Ectodermal cell (in vitro differentiated cells): ENCODE measurements at regions not wholly inside any gene's neighbourhood (a gene's known extent, or its start where the extent isn't known, plus 50 kb on each side); places are given as distances from the start of the nearest gene placed in this dataset.

Source experiments
- H3K27ac ChIP-seq: 2 replicates; pipeline ENCODE4 v1.7.0; 2013; ENCODE audit warnings: mild to moderate bottlenecking, low read depth, low read length; ENCODE audit not compliant: insufficient read depth, poor library complexity, severe bottlenecking
- H3K27me3 ChIP-seq: 2 replicates; pipeline ENCODE4 v1.7.0; 2013; ENCODE audit warnings: mild to moderate bottlenecking, low read length; ENCODE audit not compliant: insufficient read depth, control insufficient read depth, poor library complexity, severe bottlenecking
- H3K36me3 ChIP-seq: one replicate; pipeline ENCODE4 v1.7.0; 2013; ENCODE audit warnings: low read length; ENCODE audit not compliant: control insufficient read depth, insufficient read depth
- H3K4me1 ChIP-seq: one replicate; pipeline ENCODE4 v1.7.0; 2013; ENCODE audit warnings: low read length; ENCODE audit not compliant: control insufficient read depth, insufficient read depth
- H3K4me3 ChIP-seq: 2 replicates; pipeline ENCODE4 v1.7.0; 2013; ENCODE audit warnings: low read depth, low read length, control low read depth; ENCODE audit not compliant: insufficient read depth
- H3K9me3 ChIP-seq: 2 replicates; pipeline ENCODE4 v1.7.0; 2013; ENCODE audit warnings: mild to moderate bottlenecking, low read length, moderate library complexity; ENCODE audit not compliant: control insufficient read depth
- WGBS, 2 experiments: methylation state at CpG; one replicate each; pipeline ENCODE4 v1.1.7; 2013; ENCODE audit warnings: missing lambda C conversion rate in 2 of 2; 5-methylcytosine and 5-hydroxymethylcytosine counted together

DNA sequence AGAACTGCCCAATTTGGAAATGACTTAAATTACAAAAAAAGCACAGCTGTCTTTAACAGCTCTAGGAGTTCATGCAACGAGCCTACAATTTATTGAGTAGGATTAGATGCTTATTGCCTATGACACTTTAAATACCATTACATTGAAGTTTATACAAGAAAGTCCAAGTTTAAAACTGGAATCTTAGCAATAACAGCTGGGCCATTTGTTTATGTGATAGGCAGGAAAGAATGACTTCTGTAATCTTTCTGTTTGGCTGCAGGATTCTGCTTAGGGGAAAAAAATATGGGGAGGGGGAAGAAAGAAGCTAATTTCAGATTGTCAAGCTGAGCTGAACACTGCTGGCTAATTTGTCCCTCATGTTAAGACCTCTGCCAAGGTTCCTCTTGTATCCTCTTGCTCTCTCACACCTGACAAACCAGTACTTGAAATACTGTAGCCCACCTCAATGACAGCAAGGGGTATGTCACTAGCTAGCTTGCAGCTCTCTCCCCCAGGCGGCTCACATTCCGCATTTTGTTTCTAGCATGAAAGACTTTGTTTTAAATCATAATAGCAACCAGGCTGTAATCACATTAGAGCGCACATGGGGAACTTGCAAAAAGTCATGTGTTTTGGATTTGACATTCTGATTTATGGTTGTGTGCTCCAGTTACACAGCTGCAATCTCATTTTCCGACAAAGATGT, 384.8 kb downstream of the BMP4 start:
- 37 to 62% methylated on average over 3 to 5 of the region's 5 CpGs for WGBS, 2 experiments
- Histone ChIP-seq H3K36me3 (no peaks in the 10 kb centered on the region), H3K4me3 (no peak overlapping the region), H3K27me3 (no peaks in the 10 kb centered on the region), H3K9me3 (peaks cover 2% of the 10 kb centered on the region), H3K4me1 (no peaks in the 10 kb centered on the region), H3K27ac (no peak overlapping the region)

DNA sequence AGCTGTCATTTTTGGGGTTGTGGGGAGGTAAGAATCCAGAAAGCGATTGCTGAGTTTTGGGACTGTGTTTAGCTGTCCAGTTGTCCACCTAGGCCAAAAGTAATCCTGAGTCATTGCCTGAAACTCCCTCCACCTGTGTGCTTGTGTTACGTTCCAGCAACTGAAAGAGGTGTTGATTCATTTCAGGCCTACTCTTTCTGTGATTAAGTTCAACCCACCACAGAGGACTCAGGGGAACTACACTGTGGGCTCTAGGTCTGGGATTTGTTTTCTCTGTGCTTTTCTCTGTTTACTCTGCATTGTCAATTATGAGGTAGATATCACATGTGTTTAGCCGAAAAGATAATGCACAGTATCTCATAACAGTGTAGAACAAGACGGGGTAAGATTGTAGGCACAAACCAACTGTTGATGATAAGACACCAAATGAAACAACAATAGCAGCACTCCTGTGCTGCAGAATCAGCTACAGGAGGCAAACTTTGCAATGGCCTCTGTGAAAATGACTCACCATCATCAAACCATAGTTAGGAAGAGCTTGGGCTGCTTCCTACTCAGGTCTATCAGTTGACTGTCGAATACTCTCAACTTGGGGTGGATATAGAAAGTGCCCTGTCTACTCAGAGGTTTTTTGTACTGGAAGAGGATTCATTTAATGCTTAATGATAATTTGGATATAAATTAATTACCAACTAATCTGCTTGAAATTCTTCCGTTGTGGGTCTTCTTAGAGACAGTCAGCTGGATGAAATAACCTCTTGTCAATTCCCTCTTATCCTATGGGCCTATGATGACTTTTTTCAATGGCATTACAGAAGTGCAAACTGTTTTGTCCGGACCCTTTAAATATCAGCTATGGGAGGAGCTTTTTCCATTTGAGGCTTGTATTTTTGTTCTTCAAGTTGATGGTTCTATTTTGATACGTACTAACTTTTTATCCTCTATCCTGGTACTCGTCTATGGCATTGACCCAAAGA, 385.9 kb downstream of the BMP4 start:
- Histone ChIP-seq H3K27me3 (no peaks in the 10 kb centered on the region), H3K27ac (no peak overlapping the region), H3K9me3 (peaks cover 2% of the 10 kb centered on the region), H3K4me1 (no peaks in the 10 kb centered on the region), H3K4me3 (no peak overlapping the region), H3K36me3 (no peaks in the 10 kb centered on the region)
- 92% methylated on average over 6 to 9 of the region's 9 CpGs for WGBS, 2 experiments

DNA sequence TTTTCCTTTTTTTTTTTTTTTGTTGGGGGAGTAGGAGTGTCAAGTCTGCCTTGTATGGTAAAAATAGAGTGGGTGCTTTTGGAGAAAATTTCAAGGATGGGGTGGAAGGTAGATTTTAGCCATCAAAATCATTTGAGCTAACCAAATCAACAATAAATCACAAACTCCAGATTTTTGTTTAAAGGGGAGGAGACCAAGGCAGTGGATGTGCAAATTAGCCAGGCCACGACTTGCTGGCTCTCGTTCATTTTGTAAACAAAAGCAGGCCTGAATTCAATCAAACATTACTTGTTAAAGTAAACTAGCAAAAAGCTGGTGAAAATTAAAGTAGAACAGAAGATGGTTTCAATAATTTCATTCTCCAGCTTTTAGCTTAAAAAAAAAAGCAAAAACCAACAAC, 387.2 kb downstream of the BMP4 start:
- no peaks in the 10 kb centered on the region for H3K36me3 ChIP-seq
- WGBS, 2 experiments, result 94 to 100% methylated on average over 1 to 2 of the region's 2 CpGs
- no peak overlapping the region for H3K27ac ChIP-seq
- no peaks in the 10 kb centered on the region for H3K4me1 ChIP-seq
- H3K9me3 ChIP-seq, result peaks cover 2% of the 10 kb centered on the region
- H3K27me3 ChIP-seq, result no peaks in the 10 kb centered on the region
- H3K4me3 ChIP-seq, result no peak overlapping the region

DNA sequence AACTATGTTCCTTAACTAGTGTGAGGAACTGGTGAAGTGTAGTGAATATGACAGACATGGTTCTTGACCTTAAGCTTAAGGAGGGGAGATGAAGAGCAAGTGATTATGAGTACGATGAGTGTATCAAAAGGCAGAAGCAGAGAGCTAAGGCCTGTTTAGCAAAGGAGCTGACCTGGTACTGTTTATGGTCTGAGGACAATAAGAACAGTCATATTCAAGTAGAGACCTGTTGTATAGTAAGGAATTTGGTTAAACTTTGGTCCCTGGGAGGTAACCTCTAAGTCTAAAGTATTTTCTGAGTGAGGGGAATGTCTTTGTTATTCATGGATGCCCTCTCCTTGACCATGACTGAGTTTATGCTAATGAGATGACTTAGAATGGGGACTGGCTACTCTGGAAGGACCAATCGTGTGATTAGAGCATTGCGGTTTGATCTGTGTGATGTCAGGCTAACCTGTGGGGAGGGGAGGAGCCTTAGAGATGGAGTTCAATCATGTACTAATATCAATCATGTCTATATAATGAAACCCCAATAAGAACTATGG, 389.3 kb downstream of the BMP4 start:
- H3K27me3 ChIP-seq, result no peaks in the 10 kb centered on the region
- H3K4me3 ChIP-seq, result no peak overlapping the region
- 83 to 94% methylated on average over 3 of the region's 3 CpGs for WGBS, 2 experiments
- H3K27ac ChIP-seq, result no peak overlapping the region
- no peaks in the 10 kb centered on the region for H3K36me3 ChIP-seq
- no peaks in the 10 kb centered on the region for H3K9me3 ChIP-seq
- no peaks in the 10 kb centered on the region for H3K4me1 ChIP-seq

DNA sequence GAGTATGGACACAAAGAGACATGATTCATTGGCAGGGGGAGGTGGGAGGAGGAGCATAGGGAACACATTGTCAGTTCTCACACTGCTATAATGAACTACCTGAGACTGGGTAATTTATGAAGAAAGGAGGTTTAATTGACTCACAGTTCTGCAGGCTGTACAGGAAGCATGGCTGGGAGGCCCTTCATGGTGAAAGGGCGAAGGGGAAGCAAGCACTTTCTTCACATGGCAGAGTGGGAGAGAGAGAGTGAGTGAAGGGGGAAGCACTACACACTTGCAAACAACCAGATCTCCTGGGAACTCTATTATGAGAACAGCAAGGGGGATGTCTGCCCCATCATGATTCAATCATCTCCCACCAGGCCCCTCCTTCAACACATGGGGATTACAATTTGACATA, 391.8 kb downstream of the BMP4 start:
- 83 to 89% methylated on average over 1 of the region's 1 CpG for WGBS, 2 experiments
- Histone ChIP-seq H3K9me3 (no peaks in the 10 kb centered on the region), H3K4me1 (no peaks in the 10 kb centered on the region), H3K4me3 (no peak overlapping the region), H3K36me3 (no peaks in the 10 kb centered on the region), H3K27ac (no peak overlapping the region), H3K27me3 (no peaks in the 10 kb centered on the region)

DNA sequence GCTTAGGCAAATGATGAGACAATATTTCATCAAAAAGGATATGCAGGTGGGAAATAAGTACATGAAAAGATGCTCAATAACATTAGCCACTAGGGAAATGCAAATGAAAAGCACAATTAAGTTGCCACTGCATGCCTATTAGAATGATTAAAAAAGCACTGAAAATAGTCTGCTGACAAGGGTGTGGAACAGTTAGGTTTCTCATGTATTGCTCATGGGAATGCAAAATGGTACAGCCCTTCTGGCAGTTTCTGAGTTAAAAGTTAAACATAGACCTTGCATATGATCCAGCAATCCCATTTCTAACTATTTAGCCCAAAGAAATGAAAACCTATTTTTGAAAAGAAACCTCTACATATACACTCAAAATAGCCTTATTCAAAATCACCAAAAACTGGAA, 393.0 kb downstream of the BMP4 start:
- H3K4me3 ChIP-seq, result no peak overlapping the region
- H3K9me3 ChIP-seq, result no peaks in the 10 kb centered on the region
- H3K36me3 ChIP-seq, result no peaks in the 10 kb centered on the region
- no peaks in the 10 kb centered on the region for H3K4me1 ChIP-seq
- H3K27ac ChIP-seq, result no peak overlapping the region
- H3K27me3 ChIP-seq, result no peaks in the 10 kb centered on the region

DNA sequence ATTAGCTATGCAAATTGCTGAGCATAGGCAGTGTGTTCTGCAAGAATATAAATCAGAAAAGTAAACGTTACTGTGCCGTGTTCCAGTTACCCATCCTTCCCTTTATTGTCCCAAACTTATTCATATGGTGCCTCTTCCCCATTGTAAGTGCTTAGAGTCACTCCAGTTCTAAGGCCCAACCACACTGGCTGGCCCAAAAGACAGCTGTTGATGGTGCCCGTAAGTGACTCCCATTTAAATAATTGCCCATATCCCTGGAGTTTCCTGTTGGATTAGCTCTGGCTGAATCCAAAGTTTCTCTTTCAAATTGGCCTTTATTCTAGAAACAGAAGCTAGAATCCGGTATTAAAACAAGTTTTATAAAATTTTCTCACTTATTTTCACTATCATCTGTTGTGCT, 400.1 kb upstream of the DDHD1 start:
- Histone ChIP-seq H3K36me3 (no peaks in the 10 kb centered on the region), H3K27me3 (no peaks in the 10 kb centered on the region), H3K9me3 (no peaks in the 10 kb centered on the region), H3K4me3 (no peak overlapping the region), H3K4me1 (peaks cover 5% of the 10 kb centered on the region), H3K27ac (no peak overlapping the region)
- 93 to 96% methylated on average over 4 of the region's 4 CpGs for WGBS, 2 experiments

DNA sequence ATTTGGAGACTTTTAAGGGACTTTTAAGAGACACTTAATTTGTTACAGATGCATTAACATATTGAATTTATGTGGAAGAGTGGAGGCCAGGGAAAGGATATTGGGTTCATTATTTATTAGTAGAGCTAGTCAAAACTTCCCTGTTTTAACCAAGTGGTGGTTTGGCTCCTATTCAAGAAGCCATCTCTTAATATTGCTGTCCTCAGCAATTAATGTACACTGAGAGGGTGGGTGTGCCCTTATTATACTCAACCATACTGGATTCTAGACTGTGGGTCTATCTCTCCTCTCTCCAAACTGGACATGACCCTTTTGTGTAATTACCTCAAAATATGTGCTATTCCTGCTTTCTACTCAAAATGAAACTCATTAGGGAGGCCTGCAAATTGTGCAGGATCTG, 398.7 kb upstream of the DDHD1 start:
- H3K27ac ChIP-seq, result no peak overlapping the region
- H3K9me3 ChIP-seq, result no peaks in the 10 kb centered on the region
- H3K36me3 ChIP-seq, result no peaks in the 10 kb centered on the region
- no peak overlapping the region for H3K4me3 ChIP-seq
- H3K27me3 ChIP-seq, result no peaks in the 10 kb centered on the region
- peaks cover 10% of the 10 kb centered on the region for H3K4me1 ChIP-seq

DNA sequence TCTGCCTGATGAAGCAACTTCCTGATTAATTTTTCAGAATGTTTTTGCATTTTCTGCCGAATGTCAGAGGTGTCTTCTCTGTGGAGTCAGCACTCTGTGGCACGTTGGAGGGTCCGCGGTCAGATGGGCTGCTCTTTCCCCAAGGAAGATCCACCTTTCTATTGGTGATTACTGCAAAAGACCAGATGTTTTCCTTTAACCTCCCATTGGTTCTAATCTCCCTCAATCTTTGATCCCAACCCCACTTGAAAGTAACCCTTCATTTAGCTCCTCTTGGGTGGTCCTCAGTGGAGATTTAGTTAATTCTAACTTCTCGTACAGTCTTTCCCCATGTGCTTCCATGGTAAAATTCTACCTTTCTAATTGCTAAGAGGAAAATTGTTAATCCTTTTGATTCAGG, 397.7 kb upstream of the DDHD1 start:
- H3K4me3 ChIP-seq, result no peak overlapping the region
- no peaks in the 10 kb centered on the region for H3K36me3 ChIP-seq
- no peaks in the 10 kb centered on the region for H3K9me3 ChIP-seq
- H3K27me3 ChIP-seq, result no peaks in the 10 kb centered on the region
- no peak overlapping the region for H3K27ac ChIP-seq
- H3K4me1 ChIP-seq, result peaks cover 10% of the 10 kb centered on the region
- 84 to 91% methylated on average over 5 of the region's 5 CpGs for WGBS, 2 experiments

DNA sequence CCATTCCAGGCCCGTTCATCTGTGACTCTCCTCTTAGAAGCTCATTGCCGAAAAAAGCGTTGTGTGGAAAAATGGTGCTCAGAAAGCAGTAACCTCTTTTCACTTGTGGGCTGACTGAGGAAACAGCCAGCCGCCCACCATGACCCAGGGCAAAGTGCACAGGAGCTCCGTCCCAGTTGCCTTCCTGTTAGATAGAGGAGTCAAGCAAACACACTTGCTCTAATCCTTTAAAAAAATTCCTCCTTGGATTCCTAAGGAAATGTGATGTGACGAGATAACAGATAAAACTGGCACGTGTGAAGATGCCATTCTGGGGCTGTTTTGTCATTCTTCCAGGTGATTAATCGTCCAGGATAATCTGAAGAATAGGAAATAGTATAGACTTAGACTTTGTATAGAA, 396.8 kb upstream of the DDHD1 start:
- Histone ChIP-seq H3K4me1 (peaks cover 10% of the 10 kb centered on the region), H3K36me3 (no peaks in the 10 kb centered on the region), H3K4me3 (no peak overlapping the region), H3K27me3 (no peaks in the 10 kb centered on the region), H3K9me3 (no peaks in the 10 kb centered on the region), H3K27ac (no peak overlapping the region)
- 89 to 91% methylated on average over 8 of the region's 8 CpGs for WGBS, 2 experiments
